ENCODE measurements at regions not wholly inside any gene's neighbourhood (a gene's known extent, or its start where the extent isn't known, plus 50 kb on each side); places are given as distances from the start of the nearest gene placed in this dataset.
"Not testable (repeated sequence)": the region's sequence is repeated elsewhere in the genome, so short reads cannot be mapped to it uniquely, and the experiment has no call there.

- DNase-seq, result no peak
Measured at GRCh38 chr15:79154483-79155135, 64.0 kb upstream of the RASGRF1 start.

DNA sequence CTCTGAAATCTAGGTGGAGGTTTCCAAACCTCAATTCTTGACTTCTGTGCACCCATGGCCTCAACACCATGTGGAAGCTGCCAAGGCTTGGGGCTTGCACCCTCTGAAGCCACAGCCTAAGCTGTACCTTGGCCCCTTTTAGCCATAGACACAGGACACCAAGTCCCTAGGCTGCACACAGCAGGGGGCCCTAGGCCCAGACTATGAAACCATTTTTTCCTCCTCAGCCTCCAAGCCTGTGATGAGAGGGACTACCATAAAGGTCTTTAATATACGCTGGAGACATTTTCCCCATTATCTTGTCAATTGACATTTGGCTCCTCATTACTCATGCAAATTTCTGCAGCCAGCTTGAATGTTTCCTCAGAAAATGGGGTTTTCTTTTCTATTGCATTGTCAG is 53.7 kb upstream of the RASGRF1 start:
- DNase-seq, result not testable (repeated sequence)

DNA sequence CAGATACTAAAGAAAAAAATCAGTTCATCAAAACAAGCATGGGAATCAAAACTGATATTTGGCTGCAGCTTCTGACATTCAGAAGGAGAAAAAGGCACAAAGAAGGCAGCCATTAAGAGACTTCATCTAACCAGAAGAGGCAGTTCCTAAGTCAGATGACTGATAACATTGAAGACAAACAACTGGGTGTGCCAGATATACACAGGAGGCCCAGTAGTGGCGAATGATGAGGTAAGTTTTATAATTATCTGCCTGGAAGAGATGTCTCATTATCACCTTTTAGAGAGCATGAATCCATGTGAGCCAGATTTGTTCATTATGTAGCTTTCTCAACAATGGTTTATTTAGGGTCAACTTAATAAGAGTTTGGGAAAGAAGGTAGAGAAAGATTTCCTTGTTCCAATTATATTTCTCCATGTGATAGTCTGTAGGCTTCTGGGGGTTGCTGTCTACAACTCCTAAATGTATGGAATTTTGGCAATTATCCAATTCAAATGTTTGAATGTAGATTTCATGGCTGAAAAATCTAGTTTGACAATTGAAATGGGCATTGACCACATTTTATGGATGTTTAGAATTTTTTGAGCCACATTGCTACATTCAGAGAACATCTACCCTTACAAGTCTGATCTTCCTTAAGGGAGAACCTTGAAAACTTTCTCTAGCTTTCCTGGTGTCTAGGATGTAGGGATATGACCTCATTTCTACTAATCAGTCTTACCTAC is 50.4 kb upstream of the RASGRF1 start:
- no peak for DNase-seq

Data from activated T-cell treated with anti-CD3 and anti-CD28 coated beads, Interleukin-2, amount 50 U/mL, for 48 hours (primary cell).